ENCODE measurements at regions not wholly inside any gene's neighbourhood (a gene's known extent, or its start where the extent isn't known, plus 50 kb on each side); places are given as distances from the start of the nearest gene placed in this dataset.

DNA sequence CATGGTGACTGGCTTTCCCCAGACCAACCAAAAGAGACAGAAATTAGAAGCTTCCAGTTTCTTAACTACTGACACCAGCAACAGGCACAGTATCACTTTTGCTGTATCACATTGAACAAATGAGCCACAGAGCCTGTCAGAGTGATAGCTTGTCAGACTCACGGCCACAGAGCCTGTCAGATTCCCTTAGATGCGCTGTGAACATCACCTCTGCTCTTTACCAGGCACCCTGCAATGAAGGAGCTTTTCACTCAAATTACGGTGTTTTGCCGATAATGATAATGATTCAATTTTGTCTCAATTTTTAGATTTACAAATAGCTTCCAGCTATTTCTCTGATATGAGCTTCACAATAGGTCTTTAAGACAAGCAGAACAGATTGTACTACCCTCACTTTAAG is 107.9 kb upstream of the GNG12 start:
- H3K27ac ChIP-seq, result no peak overlapping the region
- H3K9me3 ChIP-seq, result no peaks in the 10 kb centered on the region
- H3K4me3 ChIP-seq, result no peak overlapping the region
- no peaks in the 10 kb centered on the region for H3K36me3 ChIP-seq
- no peaks in the 10 kb centered on the region for H3K27me3 ChIP-seq
- peaks cover 0 to 8% (median 5%) of the 10 kb centered on the region in 4 donors for H3K4me1 ChIP-seq
- no peak for DNase-seq
- TF ChIP-seq, protein P1, sequence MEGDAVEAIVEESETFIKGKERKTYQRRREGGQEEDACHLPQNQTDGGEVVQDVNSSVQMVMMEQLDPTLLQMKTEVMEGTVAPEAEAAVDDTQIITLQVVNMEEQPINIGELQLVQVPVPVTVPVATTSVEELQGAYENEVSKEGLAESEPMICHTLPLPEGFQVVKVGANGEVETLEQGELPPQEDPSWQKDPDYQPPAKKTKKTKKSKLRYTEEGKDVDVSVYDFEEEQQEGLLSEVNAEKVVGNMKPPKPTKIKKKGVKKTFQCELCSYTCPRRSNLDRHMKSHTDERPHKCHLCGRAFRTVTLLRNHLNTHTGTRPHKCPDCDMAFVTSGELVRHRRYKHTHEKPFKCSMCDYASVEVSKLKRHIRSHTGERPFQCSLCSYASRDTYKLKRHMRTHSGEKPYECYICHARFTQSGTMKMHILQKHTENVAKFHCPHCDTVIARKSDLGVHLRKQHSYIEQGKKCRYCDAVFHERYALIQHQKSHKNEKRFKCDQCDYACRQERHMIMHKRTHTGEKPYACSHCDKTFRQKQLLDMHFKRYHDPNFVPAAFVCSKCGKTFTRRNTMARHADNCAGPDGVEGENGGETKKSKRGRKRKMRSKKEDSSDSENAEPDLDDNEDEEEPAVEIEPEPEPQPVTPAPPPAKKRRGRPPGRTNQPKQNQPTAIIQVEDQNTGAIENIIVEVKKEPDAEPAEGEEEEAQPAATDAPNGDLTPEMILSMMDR (IDR thresholded peaks at IDR 0.05), result no peak
- intact Hi-C loops (cut with DNase I; ENCODE audit: low total_unique reads), result no loop called here

DNA sequence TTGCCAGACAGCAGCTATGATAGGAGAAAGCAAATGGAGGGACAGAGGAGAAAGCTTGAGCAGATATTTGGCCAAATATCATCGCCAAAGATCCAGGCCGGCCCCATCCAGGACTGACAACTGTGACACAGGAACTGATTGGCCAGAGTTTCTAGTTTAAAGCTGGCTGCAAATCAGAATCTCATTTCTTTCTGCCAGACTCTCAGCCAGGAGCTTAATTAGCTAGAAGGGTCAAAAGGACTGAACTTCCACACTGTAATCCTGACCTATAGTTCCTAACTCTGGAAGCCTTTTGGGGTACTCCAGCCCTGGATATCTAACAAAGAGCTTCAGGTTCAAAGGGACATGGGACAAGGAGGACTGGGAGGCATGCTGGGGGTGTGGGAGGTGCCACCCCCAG is 106.7 kb upstream of the GNG12 start:
- Histone ChIP-seq H3K9me3 (no peaks in the 10 kb centered on the region), H3K27ac (no peak overlapping the region), H3K4me3 (no peak overlapping the region), H3K27me3 (no peaks in the 10 kb centered on the region), H3K4me1 (no peaks in the 10 kb centered on the region), H3K36me3 (no peaks in the 10 kb centered on the region)
- TF ChIP-seq, protein P1 (IDR thresholded peaks at IDR 0.05), result no peak
- intact Hi-C loops (cut with DNase I; ENCODE audit: low total_unique reads), result no loop called here
- DNase-seq, result no peak

DNA sequence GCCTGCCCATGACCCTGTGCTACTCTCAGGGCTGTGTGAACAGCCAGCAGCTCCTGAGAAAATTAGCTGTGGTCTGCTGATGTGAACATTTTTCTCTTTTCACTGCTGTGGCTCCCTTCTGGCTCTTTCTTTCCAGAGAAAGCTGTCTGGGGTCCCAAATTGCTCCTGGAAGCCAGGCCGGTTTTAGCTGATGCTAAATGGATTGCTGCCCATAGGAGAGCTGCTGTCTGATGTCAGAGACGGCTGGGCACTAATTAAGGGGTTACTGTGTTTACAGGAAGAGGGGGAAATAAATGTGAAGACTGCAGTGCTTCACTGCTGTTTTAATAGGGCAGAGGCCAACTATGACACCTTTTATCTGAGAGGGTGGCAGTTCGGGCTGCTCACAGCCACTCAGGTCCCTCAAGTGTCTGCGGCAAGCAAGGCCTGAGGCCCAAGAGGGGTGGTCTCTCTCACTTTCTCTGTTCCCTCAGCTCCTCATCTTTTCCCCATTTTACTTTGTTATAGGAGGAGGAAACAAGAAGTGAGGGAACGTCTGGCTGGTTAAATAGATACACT is 106.0 kb upstream of the GNG12 start:
- Histone ChIP-seq H3K27ac (no peak overlapping the region), H3K4me3 (no peak overlapping the region), H3K4me1 (no peaks in the 10 kb centered on the region), H3K27me3 (no peaks in the 10 kb centered on the region), H3K9me3 (no peaks in the 10 kb centered on the region), H3K36me3 (no peaks in the 10 kb centered on the region)
- TF ChIP-seq, protein P1 (IDR thresholded peaks at IDR 0.05), result no peak
- intact Hi-C loops (cut with DNase I; ENCODE audit: low total_unique reads), result no loop called here
- DNase-seq, result no peak

DNA sequence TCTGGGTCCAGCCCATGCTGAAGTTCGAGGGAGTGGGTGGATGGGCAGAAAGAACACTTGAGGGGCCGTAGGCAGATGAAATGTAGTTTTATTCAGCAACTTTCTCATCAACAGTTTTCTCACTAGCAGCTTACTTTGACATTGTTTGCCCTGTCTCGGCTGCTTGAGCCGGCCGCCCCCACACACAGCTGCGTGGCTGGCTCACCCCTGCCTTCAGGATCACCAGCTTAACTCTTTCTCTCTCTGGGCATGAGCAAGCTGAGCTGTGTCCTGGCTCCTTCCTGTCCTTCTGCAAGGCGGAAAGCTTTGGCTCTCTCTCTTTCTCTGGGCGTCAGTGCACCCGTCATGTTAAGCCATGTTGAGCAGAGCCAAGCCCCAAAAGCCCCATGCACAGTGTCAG is 104.4 kb upstream of the GNG12 start:
- no peaks in the 10 kb centered on the region for H3K36me3 ChIP-seq
- H3K27me3 ChIP-seq, result no peaks in the 10 kb centered on the region
- H3K4me3 ChIP-seq, result no peak overlapping the region
- H3K4me1 ChIP-seq, result no peaks in the 10 kb centered on the region
- no peaks in the 10 kb centered on the region for H3K9me3 ChIP-seq
- TF ChIP-seq, protein P1 (IDR thresholded peaks at IDR 0.05), result no peak
- no peak for DNase-seq
- H3K27ac ChIP-seq, result no peak overlapping the region
- intact Hi-C loops (cut with DNase I; ENCODE audit: low total_unique reads), result no loop called here

DNA sequence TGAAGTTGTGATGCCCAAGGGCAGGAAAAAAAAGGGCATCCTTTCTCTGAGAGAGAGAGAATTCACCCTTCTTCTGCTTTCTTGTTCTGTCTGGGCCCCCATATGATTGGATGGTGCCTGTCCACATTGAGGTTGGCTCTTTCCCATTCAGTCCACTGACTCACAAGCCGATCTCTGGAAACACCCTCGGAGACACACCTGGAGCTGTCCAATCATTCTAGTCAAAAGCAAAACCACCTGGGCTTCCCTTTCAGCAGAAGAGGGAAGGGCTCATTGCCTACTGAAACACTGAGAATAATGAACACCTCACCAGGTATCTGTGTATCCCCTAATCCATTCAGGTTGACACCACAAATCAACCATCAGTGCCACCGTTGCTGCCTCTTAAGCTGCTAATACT is 103.7 kb upstream of the GNG12 start:
- Histone ChIP-seq H3K4me3 (no peak overlapping the region), H3K4me1 (no peaks in the 10 kb centered on the region), H3K9me3 (no peaks in the 10 kb centered on the region), H3K27me3 (no peaks in the 10 kb centered on the region), H3K27ac (no peak overlapping the region), H3K36me3 (no peaks in the 10 kb centered on the region)
- intact Hi-C loops (cut with DNase I; ENCODE audit: low total_unique reads), result no loop called here
- TF ChIP-seq, protein P1 (IDR thresholded peaks at IDR 0.05), result no peak
- no peak for DNase-seq

DNA sequence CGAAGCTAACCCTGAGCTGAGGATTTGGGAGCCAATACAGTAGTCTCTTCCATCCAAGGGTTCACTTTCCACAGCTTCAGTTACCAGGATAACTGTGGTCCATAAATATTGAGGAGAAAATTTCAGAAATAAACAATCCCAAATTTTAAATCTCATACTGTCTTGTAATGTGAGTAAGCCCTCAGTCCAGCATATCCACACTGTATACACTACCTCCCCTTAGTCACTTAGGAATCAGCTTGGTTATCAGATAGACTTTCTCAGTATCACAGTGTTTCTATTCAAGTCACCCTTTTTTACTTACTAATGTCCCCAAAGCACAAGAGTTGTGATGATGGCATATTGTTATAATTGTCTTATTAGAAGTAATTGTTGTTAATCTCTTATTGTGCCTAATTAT is 102.3 kb upstream of the GNG12 start:
- H3K27me3 ChIP-seq, result no peaks in the 10 kb centered on the region
- H3K4me3 ChIP-seq, result no peak overlapping the region
- H3K9me3 ChIP-seq, result no peaks in the 10 kb centered on the region
- TF ChIP-seq, protein P1 (IDR thresholded peaks at IDR 0.05), result no peak
- H3K27ac ChIP-seq, result no peak overlapping the region
- no peaks in the 10 kb centered on the region for H3K36me3 ChIP-seq
- intact Hi-C loops (cut with DNase I; ENCODE audit: low total_unique reads), result no loop called here
- no peak for DNase-seq
- no peaks in the 10 kb centered on the region for H3K4me1 ChIP-seq
